ENCODE measurements at regions not wholly inside any gene's neighbourhood (a gene's known extent, or its start where the extent isn't known, plus 50 kb on each side); places are given as distances from the start of the nearest gene placed in this dataset.

DNA sequence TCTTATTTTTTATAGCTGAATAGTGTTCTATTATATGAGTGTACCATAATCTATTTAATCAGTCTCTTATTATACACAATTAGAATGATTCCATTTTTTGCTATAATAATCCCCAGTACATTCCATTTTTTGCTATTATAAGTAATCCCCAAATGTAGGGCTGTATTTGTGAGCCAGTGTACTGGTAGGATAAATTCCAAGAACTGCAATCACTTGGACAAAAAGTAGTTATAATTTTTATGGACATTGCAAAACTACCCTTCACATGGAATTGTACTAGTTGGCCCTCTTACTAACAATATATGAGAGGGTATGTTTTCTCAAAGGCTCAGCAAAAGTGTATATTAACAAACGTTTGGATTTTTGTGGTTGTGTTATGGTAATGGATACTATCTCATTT lies 481.7 kb upstream of the CLINT1 start:
- DNase-seq, result no peak

- DNase-seq, result no peak
Measured at GRCh38 chr5:158326256-158326655, 467.3 kb upstream of the CLINT1 start.

GRCh38 chr5:158324236-158324635 lies 465.3 kb upstream of the CLINT1 start:
- DNase-seq, result no peak

GRCh38 chr5:158322620-158323019 lies 463.7 kb upstream of the CLINT1 start:
- DNase-seq, result no peak

DNA sequence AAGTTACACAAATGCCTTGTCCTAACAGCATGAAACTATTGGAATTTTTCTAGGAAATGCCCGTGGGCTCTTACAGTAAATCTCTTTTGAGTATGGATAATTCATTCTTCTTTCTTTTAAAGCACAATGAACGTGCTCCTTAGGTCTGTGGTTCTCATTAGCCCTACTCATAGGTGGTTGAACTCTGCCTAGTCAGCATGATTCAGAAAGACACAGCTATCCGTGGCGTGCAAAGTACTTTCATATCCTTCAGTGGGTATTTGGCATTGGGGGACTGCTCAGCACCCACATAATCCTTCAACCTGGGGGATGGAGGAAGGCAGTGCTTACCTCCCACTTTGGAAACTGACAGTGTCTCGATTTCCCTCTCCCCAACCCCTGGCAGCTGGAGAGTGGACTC lies 462.0 kb upstream of the CLINT1 start:
- no peak for DNase-seq

DNA sequence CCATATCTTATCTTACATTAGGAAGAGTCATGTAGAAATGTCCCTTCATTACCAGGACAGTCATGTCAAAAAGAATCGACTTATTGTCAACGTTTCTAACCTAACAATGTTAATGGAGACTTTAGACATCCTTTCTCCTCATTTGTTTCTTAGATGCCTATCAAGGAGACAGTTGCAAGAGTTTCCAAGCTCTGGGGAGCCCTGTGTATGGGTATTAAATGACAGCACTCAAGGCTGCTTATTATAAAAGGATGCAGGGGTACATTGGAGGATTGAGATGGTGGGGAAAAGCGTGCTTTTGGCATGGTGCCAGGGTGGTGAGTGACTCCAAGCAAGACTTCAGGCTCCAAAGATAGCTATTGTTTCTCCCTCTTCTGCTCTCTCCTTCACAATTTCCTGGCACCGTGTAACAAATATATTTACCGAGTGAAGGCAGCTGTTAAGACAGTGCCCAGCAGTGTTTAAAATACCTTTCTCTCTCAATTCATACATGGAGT lies 461.3 kb upstream of the CLINT1 start:
- no peak for DNase-seq

- DNase-seq, result no peak
Measured at GRCh38 chr5:158317507-158317906, 458.6 kb upstream of the CLINT1 start.

GRCh38 chr5:158313733-158314464 lies 455.0 kb upstream of the CLINT1 start:
- DNase-seq, result no peak

- no peak for DNase-seq
Measured at GRCh38 chr5:158313027-158313732, 454.2 kb upstream of the CLINT1 start.

DNA sequence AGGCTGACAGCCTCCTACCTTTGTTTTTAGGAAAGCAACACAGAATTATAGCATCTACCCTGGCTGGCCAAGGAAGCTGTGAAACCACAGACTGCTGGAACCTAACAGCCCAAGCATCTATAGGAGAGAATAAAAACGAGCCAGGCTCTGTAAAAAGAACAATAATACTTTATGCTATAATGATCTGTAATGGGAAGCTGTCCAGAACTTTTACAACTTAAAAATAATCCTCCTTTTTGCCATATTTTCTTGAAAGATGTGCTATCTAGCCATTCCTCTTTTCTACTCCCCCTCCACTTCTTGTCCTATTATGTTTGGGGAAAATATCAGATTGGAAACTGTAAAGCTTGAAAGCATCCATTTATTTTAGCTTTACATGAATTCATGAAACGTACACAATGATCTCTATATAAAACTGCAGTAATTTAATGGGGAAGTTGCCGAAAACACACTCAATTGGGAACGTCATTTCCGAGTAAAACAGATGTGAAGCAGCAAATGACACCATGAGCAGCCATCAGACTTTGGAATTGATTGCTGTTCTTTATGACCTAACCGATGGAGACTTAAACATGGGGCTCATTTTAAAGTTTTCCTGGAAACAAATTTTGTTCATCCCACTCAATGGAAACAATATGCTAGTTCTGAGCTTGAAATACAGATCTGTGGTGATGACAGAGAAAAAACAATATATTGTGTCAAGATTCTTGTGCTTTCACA lies 450.3 kb upstream of the CLINT1 start:
- no peak for DNase-seq

DNA sequence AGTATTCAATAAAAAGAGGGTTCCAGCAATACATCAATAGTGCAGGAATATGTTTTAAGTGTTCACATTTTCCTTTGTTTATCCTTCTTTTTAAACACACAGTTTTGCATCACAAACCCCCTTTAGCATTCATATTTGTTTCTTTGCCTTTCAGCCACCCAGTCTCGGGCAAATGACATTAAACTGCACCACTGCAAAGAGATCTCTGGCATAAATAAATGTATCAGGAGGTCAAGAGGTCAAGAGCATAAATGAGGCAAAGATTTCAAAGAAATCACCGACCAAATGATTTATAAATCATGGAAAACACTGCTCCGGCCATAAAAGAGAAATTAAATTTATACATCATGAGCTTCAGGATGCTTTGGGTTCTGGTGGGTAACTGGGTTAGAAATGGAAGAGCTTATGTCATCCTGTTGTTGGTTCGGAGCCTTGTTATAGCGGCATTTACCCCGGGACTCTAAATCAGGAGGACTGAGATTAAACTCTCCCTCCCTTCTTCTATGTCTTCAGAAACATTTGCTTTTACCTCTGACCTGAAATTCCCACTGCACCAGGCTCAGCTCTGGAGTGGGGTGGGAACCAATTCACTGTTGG lies 449.6 kb upstream of the CLINT1 start:
- DNase-seq, result no peak

DNA sequence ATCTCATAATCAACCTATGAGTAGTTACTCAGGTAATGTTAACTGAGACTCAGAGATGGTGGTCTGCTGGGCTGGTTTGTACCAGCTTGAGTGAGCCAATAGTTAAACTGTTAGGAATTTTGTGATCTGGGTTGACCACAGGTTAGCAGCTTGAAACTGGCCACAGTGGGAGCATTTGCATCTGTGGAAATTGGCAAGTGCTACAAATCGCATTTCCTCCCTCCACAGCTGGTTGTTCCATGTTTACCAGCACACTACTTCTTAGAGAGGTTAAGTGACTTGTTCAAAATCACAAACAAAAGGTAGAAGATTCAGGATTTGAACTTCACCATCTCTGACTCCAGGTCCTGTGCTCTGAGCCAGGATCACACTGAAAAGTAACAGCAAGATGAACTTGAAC lies 446.9 kb upstream of the CLINT1 start:
- no peak for DNase-seq

DNA sequence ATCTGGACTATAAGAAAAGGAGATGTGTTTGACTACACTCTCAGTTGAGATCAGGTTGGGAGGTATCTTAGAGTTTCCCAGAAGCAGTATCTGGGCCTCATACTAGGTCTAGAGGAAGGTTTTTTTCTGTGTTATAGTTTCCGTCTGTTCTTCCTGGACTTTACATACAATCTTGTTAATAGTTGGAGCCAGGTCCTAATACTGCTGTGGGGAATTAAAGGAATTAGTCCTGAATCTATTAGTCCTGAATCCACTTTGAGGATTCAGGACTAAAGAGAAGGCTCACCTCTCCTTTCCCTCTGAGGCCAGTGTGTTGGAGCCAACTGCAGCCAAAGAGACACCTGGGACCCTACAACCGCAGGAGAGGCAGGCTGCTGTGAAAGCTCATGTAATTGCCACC lies 445.7 kb upstream of the CLINT1 start:
- no peak for DNase-seq

GRCh38 chr5:158303883-158304282 lies 444.9 kb upstream of the CLINT1 start:
- no peak for DNase-seq

- no peak for DNase-seq
Measured at GRCh38 chr5:158303275-158303674, 444.3 kb upstream of the CLINT1 start.

- no peak for DNase-seq
Measured at GRCh38 chr5:158302029-158302428, 443.1 kb upstream of the CLINT1 start.

DNA sequence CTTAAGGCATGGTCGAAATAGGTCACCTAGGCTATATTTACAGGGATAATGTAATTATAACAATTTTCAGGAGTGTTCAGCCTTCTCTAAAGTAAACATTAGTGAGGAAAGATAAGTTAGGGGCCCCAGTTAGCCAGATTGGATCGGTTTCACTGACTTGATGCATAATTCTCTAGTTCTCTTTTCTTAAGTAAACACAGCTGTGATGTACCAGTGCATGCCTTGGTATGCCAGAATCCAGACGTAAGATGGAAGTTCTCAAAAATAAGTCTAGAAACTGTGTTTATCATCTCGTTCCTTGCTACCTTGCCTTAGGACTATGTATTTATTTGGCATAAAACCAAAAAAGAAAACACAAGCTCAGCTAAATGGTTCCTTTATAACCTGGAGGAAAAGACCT lies 442.2 kb upstream of the CLINT1 start:
- no peak for DNase-seq

- DNase-seq, result no peak
Measured at GRCh38 chr5:158300256-158300655, 441.3 kb upstream of the CLINT1 start.

- no peak for DNase-seq
Measured at GRCh38 chr5:158297002-158297527, 438.1 kb upstream of the CLINT1 start.

DNA sequence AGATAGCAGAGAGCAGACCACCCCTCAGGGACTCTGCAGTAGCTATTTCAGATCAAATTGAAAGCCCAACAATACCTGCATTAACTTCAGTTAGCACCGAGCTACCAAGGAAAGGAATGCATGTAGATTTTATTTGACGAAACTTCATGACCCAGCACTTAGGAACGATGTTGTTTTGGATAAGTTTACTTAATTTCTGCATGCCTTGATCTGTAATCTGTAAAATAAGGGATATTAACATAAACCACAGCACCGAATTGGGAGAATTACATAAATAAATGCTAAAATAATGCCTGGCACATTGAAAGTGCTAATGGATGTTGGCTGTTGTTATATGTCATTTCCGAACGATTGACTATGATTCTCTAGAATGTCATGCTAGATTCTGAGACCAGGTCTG lies 435.8 kb upstream of the CLINT1 start:
- DNase-seq, result no peak

DNA sequence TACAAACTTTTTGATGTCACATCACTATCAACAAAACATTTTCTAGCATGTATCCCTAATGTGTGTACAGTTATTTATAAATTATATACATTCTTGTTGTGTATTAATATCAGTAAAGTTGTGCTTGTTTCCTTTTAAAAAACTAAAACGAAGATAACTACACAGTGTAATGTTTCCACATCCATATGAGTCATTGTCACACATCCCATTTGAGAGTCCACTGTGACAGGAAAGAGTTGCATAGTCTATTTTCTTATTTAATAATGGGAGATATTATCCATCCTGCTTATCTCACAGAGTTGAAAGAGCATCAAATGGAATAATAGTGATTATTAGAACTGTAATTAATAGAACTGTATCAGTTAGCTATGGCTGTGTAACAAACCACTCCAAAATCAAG lies 434.0 kb upstream of the CLINT1 start:
- no peak for DNase-seq

DNA sequence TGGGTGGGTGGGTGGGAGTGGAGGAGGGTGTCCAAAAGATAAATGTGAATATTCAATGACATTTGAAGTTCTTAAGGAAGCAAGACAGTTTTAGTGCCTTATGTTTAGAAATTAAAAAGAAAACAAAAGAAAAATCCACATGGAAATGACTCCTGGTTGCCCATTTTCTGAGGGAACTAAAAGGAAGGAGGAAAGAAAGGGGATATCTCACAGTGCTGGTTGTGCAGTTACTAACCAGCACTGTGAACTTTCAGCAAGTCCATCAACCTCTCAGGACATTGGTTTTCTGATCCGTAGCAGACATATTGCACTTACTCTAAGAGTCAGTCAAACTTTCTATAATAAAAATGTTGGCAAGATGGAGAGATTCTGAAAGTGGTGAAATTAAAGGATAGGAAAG lies 431.0 kb upstream of the CLINT1 start:
- DNase-seq, result no peak

DNA sequence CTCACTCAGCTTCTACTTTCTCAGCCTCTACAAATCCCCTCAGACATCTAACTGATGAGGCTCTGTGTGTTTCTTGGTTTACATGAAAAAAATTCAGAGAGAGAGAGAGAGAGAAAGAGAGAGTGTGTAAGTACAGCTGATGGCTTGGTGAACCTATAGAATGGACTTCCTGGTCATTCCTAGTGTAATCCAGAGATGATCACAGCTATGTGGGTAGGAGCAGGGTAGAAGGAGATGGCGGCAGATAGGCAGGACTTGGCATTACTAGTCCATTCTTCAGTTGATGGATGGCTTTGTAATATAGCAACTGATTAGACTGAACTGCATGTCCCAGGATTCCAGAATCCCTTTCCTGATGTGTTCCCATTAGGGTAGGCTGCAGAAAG lies 429.3 kb upstream of the CLINT1 start:
- no peak for DNase-seq

Data from T1000 (cell line).